ENCODE measurements at regions not wholly inside any gene's neighbourhood (a gene's known extent, or its start where the extent isn't known, plus 50 kb on each side); places are given as distances from the start of the nearest gene placed in this dataset.

- DNase-seq (ENCODE audit: low spot score in 2 of 2), result no peak
- Histone ChIP-seq H3K27ac (no peak overlapping the region), H3K36me3 (no peaks in the 10 kb centered on the region), H3K9me3 (no peaks in the 10 kb centered on the region), H3K4me3 (no peak overlapping the region), H3K27me3 (peaks cover 14% of the 10 kb centered on the region), H3K4me1 (no peaks in the 10 kb centered on the region)
- TF ChIP-seq POLR2A (IDR thresholded peaks at IDR 0.05), result no peak
- no peak for TF ChIP-seq POLR2AphosphoS5 (IDR thresholded peaks at IDR 0.05)
- no peak for TF ChIP-seq EP300 (IDR thresholded peaks at IDR 0.05)
- TF ChIP-seq, protein P1, sequence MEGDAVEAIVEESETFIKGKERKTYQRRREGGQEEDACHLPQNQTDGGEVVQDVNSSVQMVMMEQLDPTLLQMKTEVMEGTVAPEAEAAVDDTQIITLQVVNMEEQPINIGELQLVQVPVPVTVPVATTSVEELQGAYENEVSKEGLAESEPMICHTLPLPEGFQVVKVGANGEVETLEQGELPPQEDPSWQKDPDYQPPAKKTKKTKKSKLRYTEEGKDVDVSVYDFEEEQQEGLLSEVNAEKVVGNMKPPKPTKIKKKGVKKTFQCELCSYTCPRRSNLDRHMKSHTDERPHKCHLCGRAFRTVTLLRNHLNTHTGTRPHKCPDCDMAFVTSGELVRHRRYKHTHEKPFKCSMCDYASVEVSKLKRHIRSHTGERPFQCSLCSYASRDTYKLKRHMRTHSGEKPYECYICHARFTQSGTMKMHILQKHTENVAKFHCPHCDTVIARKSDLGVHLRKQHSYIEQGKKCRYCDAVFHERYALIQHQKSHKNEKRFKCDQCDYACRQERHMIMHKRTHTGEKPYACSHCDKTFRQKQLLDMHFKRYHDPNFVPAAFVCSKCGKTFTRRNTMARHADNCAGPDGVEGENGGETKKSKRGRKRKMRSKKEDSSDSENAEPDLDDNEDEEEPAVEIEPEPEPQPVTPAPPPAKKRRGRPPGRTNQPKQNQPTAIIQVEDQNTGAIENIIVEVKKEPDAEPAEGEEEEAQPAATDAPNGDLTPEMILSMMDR (IDR thresholded peaks at IDR 0.05), result no peak
- 53% methylated on average over 4 of the region's 4 CpGs for WGBS
Observed at GRCh38 chr4:12846368-12846767, 637.8 kb downstream of the RAB28 start.

- no peaks in the 10 kb centered on the region for H3K36me3 ChIP-seq
Observed at GRCh38 chr4:12844141-12844540, 640.0 kb downstream of the RAB28 start.

DNA sequence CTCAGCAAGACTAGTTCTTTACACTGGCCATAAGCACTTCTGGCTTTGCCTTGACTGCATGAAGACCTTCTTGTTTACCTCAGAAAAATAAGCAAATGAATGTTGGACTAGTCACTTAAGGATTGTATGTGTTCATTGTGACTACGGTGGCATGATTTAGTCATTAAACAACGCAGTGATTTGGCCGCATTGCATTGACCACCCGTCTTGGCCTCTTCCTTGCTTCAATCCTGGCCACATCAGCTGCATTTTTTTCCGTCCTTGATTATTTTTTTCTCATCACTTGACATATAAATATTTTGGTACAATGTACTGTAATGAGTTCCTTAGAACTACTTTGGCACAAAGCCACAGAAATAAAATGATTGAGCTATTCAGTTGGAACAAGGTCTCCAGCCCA lies 656.2 kb downstream of the RAB28 start:
- no peak overlapping the region for H3K4me3 ChIP-seq
- WGBS, result 84% methylated on average over 5 of the region's 5 CpGs
- no peak for TF ChIP-seq POLR2AphosphoS5 (IDR thresholded peaks at IDR 0.05)
- TF ChIP-seq, protein P1 (IDR thresholded peaks at IDR 0.05), result no peak
- TF ChIP-seq EP300 (IDR thresholded peaks at IDR 0.05), result no peak
- no peak for TF ChIP-seq POLR2A (IDR thresholded peaks at IDR 0.05)
- no peaks in the 10 kb centered on the region for H3K4me1 ChIP-seq
- H3K27ac ChIP-seq, result no peak overlapping the region
- no peaks in the 10 kb centered on the region for H3K36me3 ChIP-seq
- H3K9me3 ChIP-seq, result no peaks in the 10 kb centered on the region
- DNase-seq (ENCODE audit: low spot score in 2 of 2), result no peak
- H3K27me3 ChIP-seq, result no peaks in the 10 kb centered on the region

More at GRCh38 chr4:12844141-12844540, 640.0 kb downstream of the RAB28 start:
- Histone ChIP-seq H3K4me1 (no peaks in the 10 kb centered on the region), H3K27me3 (peaks cover 7% of the 10 kb centered on the region), H3K4me3 (no peak overlapping the region), H3K27ac (no peak overlapping the region), H3K9me3 (no peaks in the 10 kb centered on the region)
- WGBS, result 89% methylated on average over 2 of the region's 2 CpGs
- no peak for TF ChIP-seq POLR2AphosphoS5 (IDR thresholded peaks at IDR 0.05)
- TF ChIP-seq EP300 (IDR thresholded peaks at IDR 0.05), result no peak
- TF ChIP-seq, protein P1 (IDR thresholded peaks at IDR 0.05), result no peak
- TF ChIP-seq POLR2A (IDR thresholded peaks at IDR 0.05), result no peak
- no peak for DNase-seq (ENCODE audit: low spot score in 2 of 2)

- 52% methylated on average over 4 of the region's 4 CpGs for WGBS
- H3K4me3 ChIP-seq, result no peak overlapping the region
- peaks cover 4% of the 10 kb centered on the region for H3K9me3 ChIP-seq
- no peaks in the 10 kb centered on the region for H3K36me3 ChIP-seq
- no peak overlapping the region for H3K27ac ChIP-seq
- no peak for DNase-seq (ENCODE audit: low spot score in 2 of 2)
- no peaks in the 10 kb centered on the region for H3K4me1 ChIP-seq
- no peaks in the 10 kb centered on the region for H3K27me3 ChIP-seq
- TF ChIP-seq, protein P1 (IDR thresholded peaks at IDR 0.05), result no peak
- no peak for TF ChIP-seq POLR2A (IDR thresholded peaks at IDR 0.05)
- no peak for TF ChIP-seq POLR2AphosphoS5 (IDR thresholded peaks at IDR 0.05)
- TF ChIP-seq EP300 (IDR thresholded peaks at IDR 0.05), result no peak
Observed at GRCh38 chr4:12791536-12791935, 692.6 kb downstream of the RAB28 start.

DNA sequence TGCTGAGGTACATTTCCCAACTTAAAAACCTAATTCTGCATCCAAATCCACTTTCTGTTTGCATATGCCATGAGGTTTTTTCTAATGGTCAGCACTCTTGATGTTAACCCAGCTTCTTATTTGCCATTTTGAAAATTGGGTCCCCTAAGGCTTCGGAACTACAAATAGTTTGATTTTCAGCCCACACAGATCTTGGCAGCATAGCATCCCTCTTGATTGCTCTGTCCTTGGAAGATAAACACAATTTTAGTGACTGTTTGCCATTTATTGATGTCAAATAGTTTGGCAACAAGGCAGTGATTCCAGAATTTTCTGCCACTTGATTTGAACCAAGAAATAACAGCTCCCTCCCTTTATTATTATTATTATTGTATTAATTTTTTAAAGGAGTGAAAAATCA lies 696.9 kb downstream of the RAB28 start:
- 86% methylated on average over 1 of the region's 1 CpG for WGBS
- Histone ChIP-seq H3K27ac (no peak overlapping the region), H3K4me3 (no peak overlapping the region), H3K4me1 (no peaks in the 10 kb centered on the region), H3K9me3 (peaks cover 4% of the 10 kb centered on the region), H3K36me3 (no peaks in the 10 kb centered on the region), H3K27me3 (no peaks in the 10 kb centered on the region)
- TF ChIP-seq EP300 (IDR thresholded peaks at IDR 0.05), result no peak
- TF ChIP-seq POLR2A (IDR thresholded peaks at IDR 0.05), result no peak
- TF ChIP-seq, protein P1 (IDR thresholded peaks at IDR 0.05), result no peak
- no peak for TF ChIP-seq POLR2AphosphoS5 (IDR thresholded peaks at IDR 0.05)
- no peak for DNase-seq (ENCODE audit: low spot score in 2 of 2)
